ENCODE measurements at regions not wholly inside any gene's neighbourhood (a gene's known extent, or its start where the extent isn't known, plus 50 kb on each side); places are given as distances from the start of the nearest gene placed in this dataset.

- TF ChIP-seq CTCF (IDR thresholded peaks at IDR 0.05; ENCODE audit: low read length) (no peak), EZH2 (optimal IDR thresholded peaks at IDR 0.05; ENCODE audit: low read depth, low read length) (no peak), EZH2phosphoT487 (IDR thresholded peaks at IDR 0.05; ENCODE audit: low read length) (no peak)
These were observed 1526.8 kb downstream of the BRD1 start for GRCh38 chr22:48300877-48301276.

Data from MM.1S (cell line).